OCI-LY1 (cell line): ENCODE measurements at regions not wholly inside any gene's neighbourhood (a gene's known extent, or its start where the extent isn't known, plus 50 kb on each side); places are given as distances from the start of the nearest gene placed in this dataset.

Experiments used
- H2AFZ ChIP-seq: fragments of 200-600 bp; sonication (generic), shearing (Covaris generic); 2 replicates; pipeline ENCODE4 v1.6.0; 2014; ENCODE audit warnings: antibody characterized with exemption, mild to moderate bottlenecking, low read length
- H3F3A ChIP-seq: fragments of 200-600 bp; sonication (generic), shearing (Covaris generic); 2 replicates; pipeline ENCODE4 v1.6.0; 2014; ENCODE audit warnings: mild to moderate bottlenecking, antibody characterized with exemption, low read length, moderate library complexity; ENCODE audit not compliant: insufficient read depth
- H3K27ac ChIP-seq: fragments of 200-600 bp; sonication (generic); 2 replicates; pipeline ENCODE4 v1.5.1; 2014; ENCODE audit warnings: low read length, mixed run types, mild to moderate bottlenecking, low read depth; ENCODE audit not compliant: poor library complexity, severe bottlenecking
- H3K27me3 ChIP-seq: fragments of 200-600 bp; sonication (generic); 2 replicates; pipeline ENCODE4 v1.6.0; 2014; ENCODE audit warnings: antibody characterized with exemption, mild to moderate bottlenecking, low read length, moderate library complexity; ENCODE audit not compliant: insufficient read depth
- H3K36me3 ChIP-seq: fragments of 200-600 bp; sonication (generic); 2 replicates; pipeline ENCODE4 v1.6.1; 2014; ENCODE audit warnings: mild to moderate bottlenecking, antibody characterized with exemption, low read length, moderate library complexity, mixed read lengths; ENCODE audit not compliant: insufficient read depth
- H3K4me1 ChIP-seq: fragments of 200-600 bp; sonication (generic); 2 replicates; pipeline ENCODE4 v1.5.1; 2014; ENCODE audit warnings: mild to moderate bottlenecking, low read length, moderate library complexity; ENCODE audit not compliant: insufficient read depth, severe bottlenecking
- H3K4me2 ChIP-seq: fragments of 200-600 bp; sonication (generic), shearing (Covaris generic); 2 replicates; pipeline ENCODE4 v1.6.1; 2014; ENCODE audit warnings: low read length
- H3K4me3 ChIP-seq: fragments of 200-600 bp; sonication (generic); 2 replicates; pipeline ENCODE4 v1.5.1; 2014; ENCODE audit warnings: low read length, low read depth, mild to moderate bottlenecking, mixed read lengths; ENCODE audit not compliant: poor library complexity, severe bottlenecking
- H3K79me2 ChIP-seq: fragments of 200-600 bp; shearing (Covaris generic); 2 replicates; pipeline ENCODE4 v1.6.1; 2016; ENCODE audit warnings: mixed run types, low read length, mixed read lengths; ENCODE audit not compliant: insufficient read depth
- H3K9ac ChIP-seq: fragments of 200-600 bp; sonication (generic), shearing (Covaris generic); 2 replicates; pipeline ENCODE4 v1.6.1; 2014; ENCODE audit warnings: mild to moderate bottlenecking, low read length, mixed read lengths
- H3K9me2 ChIP-seq: fragments of 200-600 bp; sonication (generic), shearing (Covaris generic); 2 replicates; pipeline ENCODE4 v1.6.1; 2014; ENCODE audit warnings: low read depth, mild to moderate bottlenecking, low read length, mixed read lengths
- H3K9me3 ChIP-seq: fragments of 200-600 bp; shearing (Covaris generic); 2 replicates; pipeline ENCODE4 v1.6.1; 2014; ENCODE audit warnings: low read length, mixed read lengths
- H4K20me1 ChIP-seq: fragments of 200-600 bp; sonication (generic), shearing (Covaris generic); 2 replicates; pipeline ENCODE4 v1.6.0; 2016; ENCODE audit warnings: mild to moderate bottlenecking, low read length; ENCODE audit not compliant: insufficient read depth
- CTCF ChIP-seq: fragments of 200-600 bp; sonication (generic), shearing (Covaris generic); IDR thresholded peaks from 2 replicates; pipeline ENCODE4 v1.5.1; 2017; ENCODE audit warnings: mild to moderate bottlenecking, antibody characterized with exemption, low read length, moderate library complexity, mixed read lengths
- EZH2 ChIP-seq: fragments of 200-600 bp; sonication (generic), shearing (Covaris generic); IDR thresholded peaks from 2 replicates; pipeline ENCODE4 v1.8.0; 2017; ENCODE audit warnings: borderline replicate concordance, mixed run types, mild to moderate bottlenecking, antibody characterized with exemption, low read length, moderate library complexity, mixed read lengths

GRCh38 chr3:177356952-177357351 is 159.7 kb upstream of the TBL1XR1 start:
- no peak for TF ChIP-seq EZH2
- no peak for TF ChIP-seq CTCF
- Histone ChIP-seq H4K20me1 (no peaks in the 10 kb centered on the region), H3K27ac (peak overlapping the region; percentile 97), H3K79me2 (no peaks in the 10 kb centered on the region), H3K9me2 (no peaks in the 10 kb centered on the region), H3K4me2 (no peak overlapping the region), H3K9ac (peak overlapping the region; percentile 76), H3K36me3 (no peaks in the 10 kb centered on the region), H3K4me3 (no peak overlapping the region), H3K27me3 (no peaks in the 10 kb centered on the region), H3K9me3 (no peaks in the 10 kb centered on the region), H3F3A (no peaks in the 10 kb centered on the region), H2AFZ (no peak overlapping the region), H3K4me1 (peaks cover 80% of the 10 kb centered on the region)

GRCh38 chr3:177357352-177358090 is 160.2 kb upstream of the TBL1XR1 start:
- peak overlapping the region; percentile 97 for H3K27ac ChIP-seq
- peaks cover 76% of the 10 kb centered on the region for H3K4me1 ChIP-seq
- no peaks in the 10 kb centered on the region for H3K79me2 ChIP-seq
- H3K9ac ChIP-seq = peak overlapping the region; percentile 76
- no peaks in the 10 kb centered on the region for H4K20me1 ChIP-seq
- TF ChIP-seq EZH2 (no peak), CTCF (0 out of 2 replicates have a peak, but pooled peaks have one; percentile 9)
- H2AFZ ChIP-seq = no peak overlapping the region
- no peaks in the 10 kb centered on the region for H3K27me3 ChIP-seq
- peaks cover 5% of the 10 kb centered on the region; the same call in 1 of the 2 replicates for H3F3A ChIP-seq
- H3K4me2 ChIP-seq = peak overlapping the region; percentile 66
- H3K4me3 ChIP-seq = peak overlapping the region; percentile 53
- no peaks in the 10 kb centered on the region for H3K36me3 ChIP-seq
- H3K9me3 ChIP-seq = no peaks in the 10 kb centered on the region
- no peaks in the 10 kb centered on the region for H3K9me2 ChIP-seq

- H3K79me2 ChIP-seq = no peaks in the 10 kb centered on the region
- no peaks in the 10 kb centered on the region for H3K9me3 ChIP-seq
- no peak overlapping the region for H2AFZ ChIP-seq
- H3K27me3 ChIP-seq = no peaks in the 10 kb centered on the region
- H3K4me3 ChIP-seq = peak overlapping the region; percentile 53
- peaks cover 67% of the 10 kb centered on the region for H3K4me1 ChIP-seq
- peak overlapping the region; percentile 76 for H3K9ac ChIP-seq
- H3K4me2 ChIP-seq = peak overlapping the region; percentile 66
- H4K20me1 ChIP-seq = no peaks in the 10 kb centered on the region
- TF ChIP-seq CTCF = no peak
- no peak for TF ChIP-seq EZH2
- H3K36me3 ChIP-seq = no peaks in the 10 kb centered on the region
- no peaks in the 10 kb centered on the region for H3K9me2 ChIP-seq
- peak overlapping the region; percentile 97 for H3K27ac ChIP-seq
- peaks cover 6% of the 10 kb centered on the region; the same call in 1 of the 2 replicates for H3F3A ChIP-seq
Measured at GRCh38 chr3:177358091-177358976, 161.1 kb upstream of the TBL1XR1 start.
